Pancreas (tissue), 10 donors: ENCODE measurements at regions not wholly inside any gene's neighbourhood (a gene's known extent, or its start where the extent isn't known, plus 50 kb on each side); places are given as distances from the start of the nearest gene placed in this dataset.

Experiments used
- ATAC-seq, 4 donors: fragments of 200-7000 bp; cut with Tn5 transposase; one replicate each; pipeline versions ENCODE4 v1.8.0 to v1.9.1; 2020; ENCODE audit warnings: mild to moderate bottlenecking in 4 of 4, moderate library complexity in 4 of 4
- DNase-seq, 6 donors: peaks; one replicate each; pipeline ENCODE4 v3.0.0-alpha.2; 2020
- FAIRE-seq: peaks from 2 replicates; lab custom pipeline; 2012; peaks lifted over from hg19 to GRCh38; lab: Jason Lieb, UNC
- H3K27ac ChIP-seq, 4 donors: fragments of 200-600 bp; sonication (generic); 1 replicate in 3 of 4; 2 replicates in 1 of 4; pipeline versions ENCODE4 v1.5.0 to v1.8.0; 2020
- H3K27me3 ChIP-seq, 4 donors: fragments of 200-600 bp; one replicate each; pipeline ENCODE4 v1.8.0; 2021
- H3K36me3 ChIP-seq, 3 donors: fragments of 200-600 bp; sonication (generic) in 1 of 3; one replicate each; pipeline versions ENCODE4 v1.5.0 to v1.8.0; 2020 to 2021
- H3K4me1 ChIP-seq, 3 donors: fragments of 200-600 bp; one replicate each; pipeline ENCODE4 v1.8.0; 2021
- H3K4me3 ChIP-seq, 4 donors: fragments of 200-600 bp; sonication (generic) in 2 of 4; one replicate each; pipeline versions ENCODE4 v1.5.0 to v1.8.0; 2020 to 2021
- H3K9me3 ChIP-seq, 4 donors: fragments of 200-600 bp; one replicate each; pipeline ENCODE4 v1.8.0; 2021
- WGBS, 2 donors: extraction: QIAGEN DNeasy Blood & Tissue Kit; methylation state at CpG; one replicate each; pipeline ENCODE4 v1.1.7; 2013; 5-methylcytosine and 5-hydroxymethylcytosine counted together
- intact Hi-C, 3 donors: fragments of 100-400 bp; cut with DNase I; formaldehyde crosslinking; loops; one replicate each; pipeline versions ENCODE4 v1.11.1 to v1.14.2; 2022
- TF ChIP-seq, protein P1 (sequence below), 4 donors: fragments of 200-600 bp; sonication (generic) in 3 of 4; IDR thresholded peaks; one replicate each; pipeline versions ENCODE4 v1.5.0 to v1.8.0; 2021; ENCODE audit warnings: antibody characterized with exemption in 4 of 4
- donor health status: healthy with polysubstance abuse.
- donor health status: DM: no; HTN: no; CAD: no; lungs with moderate emphysema.
- donor health status: DM: no; HTN: no; CAD: no.
- donor health status: control.
- donor health status: control.
- donor health status: Bipolar disorder and iron deficiency.
- donor health status: DM: yes; HTN: yes; CAD: no.
- donor health status: DM: no; HTN: no; CAD: no.
- donor health status: DM: no; HTN: no; CAD: no.
- donor health status: DM: yes; HTN: yes; CAD: no.

DNA sequence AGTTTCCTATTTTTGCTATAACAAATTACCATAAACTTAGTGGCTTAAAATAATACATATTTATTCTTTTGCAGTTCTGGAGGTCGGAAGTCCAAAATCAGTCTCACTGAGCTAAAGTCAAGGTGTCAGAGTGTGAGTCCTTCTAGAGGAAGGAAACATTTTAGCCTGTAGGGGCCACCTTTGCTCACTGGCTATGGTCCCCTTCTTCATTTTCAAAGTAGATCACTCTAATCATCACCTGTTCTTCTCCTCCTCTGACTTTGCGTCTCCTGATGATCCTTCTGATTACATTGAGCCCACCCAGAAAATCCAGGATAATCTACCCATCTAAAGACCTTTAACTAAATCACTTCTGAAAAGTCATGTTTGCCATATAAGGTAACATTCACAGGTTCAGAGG, 534.4 kb upstream of the SALL1 start:
- intact Hi-C loops, result no loop called here
- H3K27me3 ChIP-seq, result no peaks in the 10 kb centered on the region
- 64 to 74% methylated on average over 2 of the region's 2 CpGs for WGBS, 2 donors
- DNase-seq, result no peak
- H3K4me1 ChIP-seq, result no peaks in the 10 kb centered on the region
- no peak for FAIRE-seq
- no peaks in the 10 kb centered on the region for H3K9me3 ChIP-seq
- no peak for ATAC-seq
- TF ChIP-seq, protein P1, sequence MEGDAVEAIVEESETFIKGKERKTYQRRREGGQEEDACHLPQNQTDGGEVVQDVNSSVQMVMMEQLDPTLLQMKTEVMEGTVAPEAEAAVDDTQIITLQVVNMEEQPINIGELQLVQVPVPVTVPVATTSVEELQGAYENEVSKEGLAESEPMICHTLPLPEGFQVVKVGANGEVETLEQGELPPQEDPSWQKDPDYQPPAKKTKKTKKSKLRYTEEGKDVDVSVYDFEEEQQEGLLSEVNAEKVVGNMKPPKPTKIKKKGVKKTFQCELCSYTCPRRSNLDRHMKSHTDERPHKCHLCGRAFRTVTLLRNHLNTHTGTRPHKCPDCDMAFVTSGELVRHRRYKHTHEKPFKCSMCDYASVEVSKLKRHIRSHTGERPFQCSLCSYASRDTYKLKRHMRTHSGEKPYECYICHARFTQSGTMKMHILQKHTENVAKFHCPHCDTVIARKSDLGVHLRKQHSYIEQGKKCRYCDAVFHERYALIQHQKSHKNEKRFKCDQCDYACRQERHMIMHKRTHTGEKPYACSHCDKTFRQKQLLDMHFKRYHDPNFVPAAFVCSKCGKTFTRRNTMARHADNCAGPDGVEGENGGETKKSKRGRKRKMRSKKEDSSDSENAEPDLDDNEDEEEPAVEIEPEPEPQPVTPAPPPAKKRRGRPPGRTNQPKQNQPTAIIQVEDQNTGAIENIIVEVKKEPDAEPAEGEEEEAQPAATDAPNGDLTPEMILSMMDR (IDR thresholded peaks at IDR 0.05), result no peak
- no peak overlapping the region for H3K4me3 ChIP-seq
- no peak overlapping the region for H3K27ac ChIP-seq
- H3K36me3 ChIP-seq, result no peaks in the 10 kb centered on the region

DNA sequence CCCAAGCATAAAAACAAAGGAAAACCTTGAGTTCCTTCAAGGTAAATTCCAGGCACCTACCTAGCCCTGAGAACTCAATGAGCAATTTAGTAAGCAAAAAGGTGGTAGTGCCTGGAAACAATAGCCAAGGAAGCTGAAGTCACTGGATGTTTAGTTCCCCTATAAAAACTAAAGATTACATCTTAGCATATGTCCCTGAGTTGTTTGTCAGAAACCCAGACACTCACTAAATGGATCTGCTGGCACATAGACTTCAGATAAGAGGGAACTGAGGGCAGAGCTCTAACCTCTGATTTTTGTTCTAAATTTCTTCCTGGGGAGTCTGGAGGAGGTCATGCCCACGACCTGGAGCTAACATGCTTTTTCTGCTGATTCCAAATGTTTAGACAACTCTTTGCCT, 532.8 kb upstream of the SALL1 start:
- Histone ChIP-seq H3K9me3 (no peaks in the 10 kb centered on the region), H3K27me3 (no peaks in the 10 kb centered on the region), H3K4me1 (no peaks in the 10 kb centered on the region), H3K4me3 (no peak overlapping the region), H3K36me3 (no peaks in the 10 kb centered on the region), H3K27ac (no peak overlapping the region)
- DNase-seq, result no peak
- intact Hi-C loops, result no loop called here
- TF ChIP-seq, protein P1 (IDR thresholded peaks at IDR 0.05), result no peak
- 28 to 38% methylated on average over 1 of the region's 1 CpG for WGBS, 2 donors
- ATAC-seq, result no peak
- FAIRE-seq, result no peak

DNA sequence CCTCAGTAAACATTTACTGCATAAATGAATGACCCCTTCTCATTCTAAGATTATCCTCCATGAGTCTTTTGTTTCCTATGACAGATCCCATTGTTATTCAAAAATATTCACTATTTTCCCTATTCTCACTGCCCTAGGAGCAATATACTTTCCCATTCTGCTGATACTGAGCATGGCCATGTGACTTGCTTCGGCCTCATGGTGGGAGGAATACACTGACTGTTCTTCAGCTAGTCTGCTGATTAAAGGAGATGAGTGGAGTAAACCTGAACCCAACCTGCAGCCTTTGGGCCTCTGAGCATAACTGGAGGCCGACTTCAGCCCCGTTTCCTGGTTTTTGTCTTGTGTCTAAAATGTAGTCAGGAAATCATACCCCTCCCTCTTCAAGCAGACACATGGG, 531.8 kb upstream of the SALL1 start:
- ATAC-seq (no peak), DNase-seq (no peak), FAIRE-seq (no peak)
- no peaks in the 10 kb centered on the region for H3K27me3 ChIP-seq
- intact Hi-C loops, result no loop called here
- H3K4me1 ChIP-seq, result no peaks in the 10 kb centered on the region
- WGBS, 2 donors, result 66% methylated on average over 3 of the region's 3 CpGs
- no peak overlapping the region for H3K4me3 ChIP-seq
- no peaks in the 10 kb centered on the region for H3K9me3 ChIP-seq
- H3K27ac ChIP-seq, result no peak overlapping the region
- no peaks in the 10 kb centered on the region for H3K36me3 ChIP-seq
- TF ChIP-seq, protein P1 (IDR thresholded peaks at IDR 0.05), result no peak

DNA sequence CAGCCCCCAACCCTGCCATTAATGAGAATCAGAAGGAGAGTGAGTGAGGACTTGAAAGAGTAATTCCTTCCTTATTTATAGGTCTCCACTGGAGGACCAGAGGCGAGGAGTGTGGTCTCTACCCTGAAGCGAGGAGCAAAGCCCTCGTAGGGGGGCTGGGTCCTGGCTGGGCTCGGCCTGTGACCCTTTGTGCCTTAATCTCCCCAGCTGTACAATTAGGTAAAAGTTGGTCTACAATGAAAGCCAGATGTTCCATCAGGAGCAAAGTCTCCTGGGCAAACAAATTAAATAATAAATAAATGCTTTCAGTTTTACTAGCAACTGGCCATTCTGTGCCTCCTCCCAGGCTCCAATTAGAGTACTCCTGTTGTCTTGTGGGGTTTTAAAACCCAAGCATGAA, 523.5 kb upstream of the SALL1 start:
- H3K9me3 ChIP-seq, result no peaks in the 10 kb centered on the region
- 83 to 88% methylated on average over 4 of the region's 4 CpGs for WGBS, 2 donors
- H3K4me3 ChIP-seq, result no peak overlapping the region
- no peaks in the 10 kb centered on the region for H3K27me3 ChIP-seq
- TF ChIP-seq, protein P1 (IDR thresholded peaks at IDR 0.05), result no peak
- H3K27ac ChIP-seq, result no peak overlapping the region
- ATAC-seq, result no peak
- H3K36me3 ChIP-seq, result no peaks in the 10 kb centered on the region
- DNase-seq, result no peak
- H3K4me1 ChIP-seq, result no peaks in the 10 kb centered on the region
- intact Hi-C loops, result no loop called here
- no peak for FAIRE-seq

DNA sequence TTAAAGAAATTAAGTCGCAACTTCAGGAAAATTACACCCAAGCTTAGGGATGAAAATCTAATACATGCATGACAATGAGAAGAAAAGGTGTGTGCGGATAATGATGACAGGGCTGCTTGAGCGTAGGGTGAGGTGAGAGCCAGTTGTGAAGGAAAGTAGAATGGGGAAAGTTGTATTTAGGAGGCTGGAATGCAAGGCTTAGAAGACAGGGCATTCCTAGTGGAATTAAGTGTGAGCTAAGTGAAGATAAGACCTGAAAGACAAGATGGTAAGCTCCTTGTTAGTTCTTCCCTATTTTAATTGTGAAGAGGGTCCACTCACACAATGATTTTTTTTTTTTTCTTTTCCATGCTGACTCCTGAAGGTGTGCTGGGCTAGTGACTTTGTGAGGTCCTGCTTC, 519.5 kb upstream of the SALL1 start:
- Histone ChIP-seq H3K27ac (no peak overlapping the region), H3K4me1 (no peaks in the 10 kb centered on the region), H3K27me3 (no peaks in the 10 kb centered on the region), H3K36me3 (no peaks in the 10 kb centered on the region), H3K9me3 (no peaks in the 10 kb centered on the region), H3K4me3 (no peak overlapping the region)
- 71 to 83% methylated on average over 3 of the region's 3 CpGs for WGBS, 2 donors
- ATAC-seq (no peak), FAIRE-seq (no peak), DNase-seq (no peak)
- TF ChIP-seq, protein P1 (IDR thresholded peaks at IDR 0.05), result no peak
- intact Hi-C loops, result no loop called here
